ENCODE measurements at regions not wholly inside any gene's neighbourhood (a gene's known extent, or its start where the extent isn't known, plus 50 kb on each side); places are given as distances from the start of the nearest gene placed in this dataset.

GRCh38 chr13:106846571-106847448 lies 278.9 kb upstream of the ARGLU1 start:
- DNase-seq, result no peak

- DNase-seq, result no peak
Measured at GRCh38 chr13:106836186-106836802, 268.4 kb upstream of the ARGLU1 start.

GRCh38 chr13:106835477-106835876 lies 267.5 kb upstream of the ARGLU1 start:
- DNase-seq, result no peak

- no peak for DNase-seq
Measured at GRCh38 chr13:106821979-106822378, 254.0 kb upstream of the ARGLU1 start.

- DNase-seq, result no peak
Measured at GRCh38 chr13:106819413-106820180, 251.7 kb upstream of the ARGLU1 start.

GRCh38 chr13:106818971-106819370 lies 251.0 kb upstream of the ARGLU1 start:
- no peak for DNase-seq

GRCh38 chr13:106815545-106815944 lies 247.6 kb upstream of the ARGLU1 start:
- no peak for DNase-seq

GRCh38 chr13:106814463-106814862 lies 246.5 kb upstream of the ARGLU1 start:
- DNase-seq, result no peak

GRCh38 chr13:106810069-106810468 lies 242.1 kb upstream of the ARGLU1 start:
- no peak for DNase-seq

- DNase-seq, result no peak
Measured at GRCh38 chr13:106804991-106805390, 237.1 kb upstream of the ARGLU1 start.

- DNase-seq, result no peak
Measured at GRCh38 chr13:106802917-106803316, 235.0 kb upstream of the ARGLU1 start.

GRCh38 chr13:106799781-106800335 lies 231.9 kb upstream of the ARGLU1 start:
- DNase-seq, result no peak

- DNase-seq, result no peak
Measured at GRCh38 chr13:106797081-106797640, 229.2 kb upstream of the ARGLU1 start.

GRCh38 chr13:106796280-106797047 lies 228.5 kb upstream of the ARGLU1 start:
- DNase-seq, result no peak

GRCh38 chr13:106795847-106796246 lies 227.9 kb upstream of the ARGLU1 start:
- DNase-seq, result no peak

GRCh38 chr13:106794117-106794516 lies 226.2 kb upstream of the ARGLU1 start:
- no peak for DNase-seq

GRCh38 chr13:106789911-106790310 lies 222.0 kb upstream of the ARGLU1 start:
- no peak for DNase-seq

GRCh38 chr13:106786006-106786563 lies 218.1 kb upstream of the ARGLU1 start:
- DNase-seq, result no peak

GRCh38 chr13:106774621-106775020 lies 206.7 kb upstream of the ARGLU1 start:
- no peak for DNase-seq

- DNase-seq, result no peak
Measured at GRCh38 chr13:106772006-106772601, 204.2 kb upstream of the ARGLU1 start.

GRCh38 chr13:106768991-106769390 lies 201.1 kb upstream of the ARGLU1 start:
- no peak for DNase-seq

Measured in NCI-H2171 (cell line).